ENCODE measurements at regions not wholly inside any gene's neighbourhood (a gene's known extent, or its start where the extent isn't known, plus 50 kb on each side); places are given as distances from the start of the nearest gene placed in this dataset.
"Not testable (repeated sequence)": the region's sequence is repeated elsewhere in the genome, so short reads cannot be mapped to it uniquely, and the experiment has no call there.

DNA sequence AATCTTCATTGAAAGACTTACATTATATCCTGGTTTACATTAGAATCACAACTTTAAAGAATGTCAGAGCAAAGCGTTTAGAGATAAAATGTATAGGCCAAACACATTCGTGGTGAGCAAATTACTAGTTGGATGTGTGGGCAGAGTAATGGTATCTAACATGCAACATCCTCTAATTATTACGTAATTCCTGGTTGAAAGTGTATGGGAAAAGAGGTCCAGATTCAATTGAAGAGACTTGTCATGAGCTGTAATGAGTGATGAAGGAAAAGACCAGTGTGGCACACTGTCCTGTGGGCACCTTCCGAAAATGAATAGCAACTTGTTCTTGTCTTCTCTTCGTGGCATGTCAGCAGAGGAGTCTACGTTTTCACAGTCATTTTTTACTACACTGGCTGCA, 192.8 kb downstream of the LRIG3 start:
- no peak for DNase-seq (ENCODE audit: low read depth in 2 of 2)

DNA sequence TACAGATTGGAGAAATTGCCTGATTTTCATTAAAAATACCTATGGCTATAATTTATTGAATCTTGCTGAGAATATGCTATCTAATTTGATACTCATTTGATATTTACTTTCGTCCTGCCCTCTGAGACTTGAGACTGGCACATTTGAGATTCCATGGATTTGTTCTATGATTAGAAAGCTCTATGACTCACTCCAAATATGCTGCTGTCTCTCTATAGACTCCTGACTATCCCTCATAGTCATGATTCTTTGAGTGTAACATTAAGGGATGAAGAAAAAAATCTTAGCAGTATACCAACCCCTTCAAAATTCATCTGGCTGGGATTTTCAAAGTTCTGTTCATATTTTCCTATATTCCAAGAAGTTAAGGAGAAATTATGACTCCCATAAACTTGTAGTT, 191.9 kb downstream of the LRIG3 start:
- DNase-seq (ENCODE audit: low read depth in 2 of 2): no peak

GRCh38 chr12:58731096-58731495, 189.2 kb downstream of the LRIG3 start:
- no peak for DNase-seq (ENCODE audit: low read depth in 2 of 2)

- no peak for DNase-seq (ENCODE audit: low read depth in 2 of 2)
Observed at GRCh38 chr12:58732894-58733293, 187.4 kb downstream of the LRIG3 start.

- DNase-seq (ENCODE audit: low read depth in 2 of 2): no peak
Observed at GRCh38 chr12:58741226-58741625, 179.1 kb downstream of the LRIG3 start.

GRCh38 chr12:58745348-58746125, 174.8 kb downstream of the LRIG3 start:
- no peak for DNase-seq (ENCODE audit: low read depth in 2 of 2)

GRCh38 chr12:58747533-58747932, 172.8 kb downstream of the LRIG3 start:
- no peak for DNase-seq (ENCODE audit: low read depth in 2 of 2)

DNA sequence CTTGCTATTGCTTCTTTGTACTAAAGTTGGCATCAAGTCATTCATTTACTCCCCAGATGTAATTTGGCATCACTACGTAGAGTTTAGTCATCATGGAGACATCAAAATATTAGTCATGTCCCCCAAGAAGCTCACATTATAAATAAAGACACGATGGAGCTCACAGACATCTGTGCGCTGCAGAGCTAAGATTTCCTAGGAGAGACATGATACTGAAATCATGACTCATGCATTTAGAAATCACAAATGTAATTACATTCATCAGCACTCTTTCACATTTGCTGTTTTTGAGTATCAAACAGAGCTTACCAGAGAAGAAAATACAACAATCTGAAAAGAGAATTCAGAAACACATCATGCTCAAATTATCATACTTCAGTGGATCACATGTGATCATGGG, 169.8 kb downstream of the LRIG3 start:
- DNase-seq (ENCODE audit: low read depth in 2 of 2): no peak

GRCh38 chr12:58757422-58757821, 162.9 kb downstream of the LRIG3 start:
- DNase-seq (ENCODE audit: low read depth in 2 of 2): no peak

GRCh38 chr12:58759745-58760144, 160.6 kb downstream of the LRIG3 start:
- DNase-seq (ENCODE audit: low read depth in 2 of 2): not testable (repeated sequence)

DNA sequence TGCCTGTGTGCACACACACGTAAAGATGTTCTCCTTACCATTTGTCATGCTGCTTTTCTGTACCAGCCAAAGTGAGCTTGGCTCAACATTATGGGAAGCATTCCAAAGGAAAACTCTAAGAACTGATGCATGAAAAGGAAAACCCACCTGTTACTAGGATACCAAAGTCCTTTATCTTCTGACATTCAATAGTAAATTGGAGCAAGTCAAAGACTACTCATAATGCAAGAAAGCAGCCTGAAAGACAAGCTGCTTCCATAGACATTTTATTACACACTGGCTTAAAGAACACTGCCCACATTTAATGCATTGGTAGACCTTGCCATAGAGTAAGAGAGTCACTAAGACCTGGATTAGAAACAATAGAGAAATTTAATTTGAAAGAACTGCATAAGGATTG, 159.0 kb downstream of the LRIG3 start:
- DNase-seq (ENCODE audit: low read depth in 2 of 2): no peak

DNA sequence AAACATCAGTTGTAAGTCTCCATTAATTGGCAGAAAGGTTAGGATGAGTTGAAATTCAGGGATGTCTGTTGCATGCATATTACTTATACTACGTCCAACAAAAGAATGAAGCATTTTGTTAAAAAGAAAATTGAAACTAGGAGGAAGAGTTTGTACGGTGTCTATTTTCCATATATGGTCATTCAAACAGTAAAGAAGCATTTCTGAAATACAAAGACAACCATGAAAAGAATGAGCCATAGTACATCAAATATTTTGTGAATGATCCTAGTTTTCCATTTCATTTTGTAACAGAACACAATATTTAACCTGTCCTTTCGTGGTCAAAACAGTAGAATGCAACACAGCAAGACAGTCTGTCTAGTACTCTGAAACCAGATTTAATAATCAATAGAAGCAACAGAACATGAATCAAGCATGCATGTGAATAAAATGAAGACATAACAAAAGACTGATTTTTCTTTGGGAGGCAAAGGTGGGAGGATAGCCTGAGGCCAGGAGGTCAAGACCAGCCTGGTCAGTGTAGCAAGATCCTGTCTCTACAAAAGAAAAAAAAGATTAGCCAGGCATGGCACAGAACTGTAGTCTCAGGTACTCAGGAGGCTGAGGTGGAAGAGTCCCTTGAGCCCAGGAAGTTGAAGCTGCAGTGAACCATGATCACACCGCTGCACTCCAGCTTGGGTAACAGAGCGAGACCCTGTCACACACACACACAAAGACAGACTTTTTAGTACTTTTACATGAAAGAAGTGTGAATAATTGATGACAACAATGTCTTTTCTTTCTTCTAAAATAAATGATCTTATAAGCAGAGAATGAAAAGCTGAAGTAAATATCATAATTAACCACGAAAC, 156.0 kb downstream of the LRIG3 start:
- DNase-seq (ENCODE audit: low read depth in 2 of 2): no peak

DNA sequence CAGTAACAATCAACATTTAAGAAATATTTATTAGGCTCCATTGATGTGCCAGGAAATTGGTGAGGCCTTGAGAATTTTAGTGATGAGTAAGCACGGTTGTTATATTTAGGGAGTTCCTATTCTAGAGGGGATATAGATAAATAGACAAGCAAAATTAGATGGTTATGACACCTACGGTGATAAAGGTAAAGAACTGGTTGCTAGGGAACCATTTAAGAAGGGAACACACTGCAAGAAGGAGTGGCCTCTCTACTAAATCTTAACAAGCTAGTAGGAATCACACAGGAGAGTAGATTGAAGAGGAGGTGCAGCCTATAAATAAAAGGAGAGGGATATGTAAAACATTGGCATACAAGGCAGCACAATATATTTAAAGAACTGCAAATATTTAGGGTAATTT, 155.2 kb downstream of the LRIG3 start:
- no peak for DNase-seq (ENCODE audit: low read depth in 2 of 2)

- no peak for DNase-seq (ENCODE audit: low read depth in 2 of 2)
Observed at GRCh38 chr12:58765653-58766512, 154.4 kb downstream of the LRIG3 start.

GRCh38 chr12:58766513-58766870, 153.8 kb downstream of the LRIG3 start:
- DNase-seq (ENCODE audit: low read depth in 2 of 2): no peak

GRCh38 chr12:58767496-58767895, 152.8 kb downstream of the LRIG3 start:
- no peak for DNase-seq (ENCODE audit: low read depth in 2 of 2)

- no peak for DNase-seq (ENCODE audit: low read depth in 2 of 2)
Observed at GRCh38 chr12:58773986-58774385, 146.3 kb downstream of the LRIG3 start.

- no peak for DNase-seq (ENCODE audit: low read depth in 2 of 2)
Observed at GRCh38 chr12:58774731-58775130, 145.6 kb downstream of the LRIG3 start.

- no peak for DNase-seq (ENCODE audit: low read depth in 2 of 2)
Observed at GRCh38 chr12:58775396-58775795, 144.9 kb downstream of the LRIG3 start.

DNA sequence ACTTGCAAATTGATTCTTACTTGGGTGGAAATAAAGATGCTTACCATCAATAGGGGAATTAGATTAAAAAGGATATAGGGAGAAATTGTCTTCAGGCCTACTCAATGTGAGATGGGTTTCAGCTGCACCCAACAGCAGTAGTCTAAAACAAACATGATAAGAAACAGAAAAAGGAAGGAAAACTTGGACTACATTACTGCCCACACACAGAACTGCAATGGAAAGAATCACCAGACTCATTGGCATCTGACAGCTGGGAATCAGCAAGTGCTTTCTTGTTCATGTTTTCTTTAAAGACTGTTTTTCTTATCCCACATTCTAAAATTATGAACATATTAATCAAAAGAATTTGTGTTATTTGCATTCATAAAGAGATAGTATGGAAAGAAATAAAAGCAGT, 144.2 kb downstream of the LRIG3 start:
- no peak for DNase-seq (ENCODE audit: low read depth in 2 of 2)

GRCh38 chr12:58777815-58778214, 142.5 kb downstream of the LRIG3 start:
- no peak for DNase-seq (ENCODE audit: low read depth in 2 of 2)

- DNase-seq (ENCODE audit: low read depth in 2 of 2): no peak
Observed at GRCh38 chr12:58781609-58782008, 138.7 kb downstream of the LRIG3 start.

All from activated CD4-positive, alpha-beta T cell treated with anti-CD3 and anti-CD28 coated beads for 24 hours (primary cell).